ENCODE measurements at regions not wholly inside any gene's neighbourhood (a gene's known extent, or its start where the extent isn't known, plus 50 kb on each side); places are given as distances from the start of the nearest gene placed in this dataset.

DNA sequence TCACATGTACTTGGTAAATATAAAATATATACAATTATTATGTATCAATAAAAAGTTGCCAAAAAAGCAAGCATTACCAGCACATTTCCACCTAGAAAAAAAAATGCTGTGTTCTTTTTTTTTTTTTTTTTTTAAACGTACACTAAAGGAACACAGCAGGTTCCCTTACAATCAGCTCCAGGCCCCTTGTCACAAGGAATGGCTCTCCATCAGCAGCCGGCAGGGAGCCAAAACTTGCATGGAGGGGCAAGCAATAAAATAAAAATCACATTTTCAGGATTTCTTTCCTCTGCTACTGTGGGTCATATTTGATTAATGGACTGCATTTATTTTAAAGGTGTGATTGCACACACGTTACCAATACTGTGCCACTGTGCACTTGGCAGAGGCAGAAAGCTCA is 460.3 kb downstream of the GPAT3 start:
- H3K4me1 Mint-ChIP-seq, result no peaks in the 10 kb centered on the region
- H3K36me3 Mint-ChIP-seq (ENCODE audit: low read depth), result no peaks in the 10 kb centered on the region
- H3K4me3 Mint-ChIP-seq, result no peak overlapping the region
- TF ChIP-seq, protein P1, sequence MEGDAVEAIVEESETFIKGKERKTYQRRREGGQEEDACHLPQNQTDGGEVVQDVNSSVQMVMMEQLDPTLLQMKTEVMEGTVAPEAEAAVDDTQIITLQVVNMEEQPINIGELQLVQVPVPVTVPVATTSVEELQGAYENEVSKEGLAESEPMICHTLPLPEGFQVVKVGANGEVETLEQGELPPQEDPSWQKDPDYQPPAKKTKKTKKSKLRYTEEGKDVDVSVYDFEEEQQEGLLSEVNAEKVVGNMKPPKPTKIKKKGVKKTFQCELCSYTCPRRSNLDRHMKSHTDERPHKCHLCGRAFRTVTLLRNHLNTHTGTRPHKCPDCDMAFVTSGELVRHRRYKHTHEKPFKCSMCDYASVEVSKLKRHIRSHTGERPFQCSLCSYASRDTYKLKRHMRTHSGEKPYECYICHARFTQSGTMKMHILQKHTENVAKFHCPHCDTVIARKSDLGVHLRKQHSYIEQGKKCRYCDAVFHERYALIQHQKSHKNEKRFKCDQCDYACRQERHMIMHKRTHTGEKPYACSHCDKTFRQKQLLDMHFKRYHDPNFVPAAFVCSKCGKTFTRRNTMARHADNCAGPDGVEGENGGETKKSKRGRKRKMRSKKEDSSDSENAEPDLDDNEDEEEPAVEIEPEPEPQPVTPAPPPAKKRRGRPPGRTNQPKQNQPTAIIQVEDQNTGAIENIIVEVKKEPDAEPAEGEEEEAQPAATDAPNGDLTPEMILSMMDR (IDR thresholded peaks at IDR 0.05; ENCODE audit: unreplicated experiment in 3 of 3), result no peak
- H3K27ac Mint-ChIP-seq, result no peak overlapping the region
- H3K27me3 Mint-ChIP-seq (ENCODE audit: low read depth), result no peaks in the 10 kb centered on the region
- no peaks in the 10 kb centered on the region for H3K9me3 Mint-ChIP-seq

DNA sequence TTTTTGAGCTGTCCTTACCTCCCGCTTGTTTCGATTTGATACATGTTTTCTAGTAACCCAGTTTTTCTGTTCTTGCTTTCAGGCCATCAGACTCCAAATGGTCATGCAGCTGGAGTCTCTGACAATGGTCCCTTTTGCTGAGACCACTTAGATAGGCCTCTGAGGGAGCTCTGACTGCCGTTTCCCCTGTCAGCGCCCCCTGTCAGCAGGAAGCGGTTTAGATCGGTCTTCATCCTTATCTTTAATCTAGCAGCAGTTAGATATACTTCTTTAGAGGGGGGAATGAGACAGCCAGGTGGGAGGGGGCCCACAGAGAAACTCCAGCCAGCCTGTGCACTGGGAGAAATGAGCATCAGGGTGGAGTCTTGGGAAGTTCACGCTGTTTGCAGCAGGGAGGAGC is 457.9 kb downstream of the GPAT3 start:
- Mint-ChIP-seq H3K27me3 (ENCODE audit: low read depth) (no peaks in the 10 kb centered on the region), H3K36me3 (ENCODE audit: low read depth) (no peaks in the 10 kb centered on the region)
- TF ChIP-seq, protein P1 (IDR thresholded peaks at IDR 0.05; ENCODE audit: unreplicated experiment in 3 of 3), result no peak

DNA sequence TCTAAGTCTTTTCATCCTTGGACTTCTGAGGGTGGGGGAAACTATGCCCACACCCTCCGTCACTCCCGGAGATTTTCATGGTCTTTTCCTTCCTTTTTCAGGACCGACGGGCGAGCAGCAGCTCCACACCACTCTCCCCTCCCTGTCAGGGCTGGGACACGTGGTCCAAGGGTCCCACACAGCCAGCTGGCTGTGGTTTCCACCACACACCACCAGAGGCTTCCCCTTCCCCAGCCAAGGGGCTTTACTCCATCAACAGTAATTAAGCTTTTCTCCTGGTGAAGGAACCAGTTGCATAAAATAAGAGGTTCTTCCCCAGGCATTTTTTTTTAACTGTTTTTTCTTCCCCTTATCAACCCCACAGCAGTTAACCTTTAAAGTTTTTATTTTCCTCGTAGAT is 453.9 kb downstream of the GPAT3 start:
- peaks cover 6% of the 10 kb centered on the region for H3K9me3 Mint-ChIP-seq
- TF ChIP-seq, protein P1 (IDR thresholded peaks at IDR 0.05; ENCODE audit: unreplicated experiment in 3 of 3), result no peak
- H3K36me3 Mint-ChIP-seq (ENCODE audit: low read depth), result no peaks in the 10 kb centered on the region
- no peak overlapping the region for H3K4me3 Mint-ChIP-seq
- H3K27me3 Mint-ChIP-seq (ENCODE audit: low read depth), result no peaks in the 10 kb centered on the region
- no peak overlapping the region for H3K27ac Mint-ChIP-seq
- H3K4me1 Mint-ChIP-seq, result no peaks in the 10 kb centered on the region

More for the DNA sequence above, 457.9 kb downstream of the GPAT3 start:
- no peaks in the 10 kb centered on the region for H3K4me1 Mint-ChIP-seq
- peaks cover 3% of the 10 kb centered on the region for H3K9me3 Mint-ChIP-seq
- no peak overlapping the region for H3K4me3 Mint-ChIP-seq
- no peak overlapping the region for H3K27ac Mint-ChIP-seq

DNA sequence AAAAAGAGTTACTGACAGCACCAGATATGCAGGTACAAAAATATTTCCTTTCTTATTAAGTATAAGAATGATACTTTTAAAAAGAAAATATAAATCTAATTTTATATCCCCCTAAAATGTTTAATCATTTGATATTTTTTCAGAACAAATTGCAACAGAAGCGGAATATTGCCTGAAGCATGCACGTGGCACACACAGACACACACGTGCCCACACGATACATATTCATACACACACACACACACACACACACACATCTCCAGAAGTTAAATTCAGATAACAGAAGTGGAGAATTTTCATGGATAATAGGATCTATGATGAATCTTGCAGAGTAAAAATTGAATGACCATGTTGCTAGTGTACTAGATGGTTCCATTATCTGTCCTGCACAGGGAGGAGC is 445.2 kb downstream of the GPAT3 start:
- Mint-ChIP-seq H3K4me3 (no peak overlapping the region), H3K36me3 (ENCODE audit: low read depth) (no peaks in the 10 kb centered on the region), H3K27me3 (ENCODE audit: low read depth) (no peaks in the 10 kb centered on the region), H3K27ac (no peak overlapping the region), H3K9me3 (no peaks in the 10 kb centered on the region), H3K4me1 (no peaks in the 10 kb centered on the region)
- TF ChIP-seq, protein P1 (IDR thresholded peaks at IDR 0.05; ENCODE audit: unreplicated experiment in 3 of 3), result no peak

DNA sequence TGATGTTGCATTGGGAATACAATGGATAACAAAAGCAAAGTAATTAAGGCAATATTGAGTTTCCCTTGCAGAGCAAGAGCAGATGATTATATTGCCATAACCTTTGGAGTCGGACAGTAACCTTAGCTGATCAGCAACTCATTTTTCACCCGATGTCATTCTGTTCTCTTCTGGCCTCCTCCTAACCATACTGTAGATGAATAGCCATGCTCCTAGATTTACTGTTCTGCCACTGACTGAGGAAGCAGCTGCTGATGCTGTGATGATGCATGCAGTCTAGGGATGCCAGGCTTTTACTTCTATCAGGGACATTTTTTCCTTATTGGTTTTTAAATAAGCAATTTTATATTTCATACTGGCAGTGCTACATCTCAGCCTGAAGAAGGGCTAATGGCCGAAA is 443.9 kb downstream of the GPAT3 start:
- Mint-ChIP-seq H3K9me3 (no peaks in the 10 kb centered on the region), H3K27ac (no peak overlapping the region), H3K36me3 (ENCODE audit: low read depth) (no peaks in the 10 kb centered on the region), H3K4me3 (no peak overlapping the region), H3K27me3 (ENCODE audit: low read depth) (no peaks in the 10 kb centered on the region), H3K4me1 (no peaks in the 10 kb centered on the region)
- TF ChIP-seq, protein P1 (IDR thresholded peaks at IDR 0.05; ENCODE audit: unreplicated experiment in 3 of 3), result no peak

DNA sequence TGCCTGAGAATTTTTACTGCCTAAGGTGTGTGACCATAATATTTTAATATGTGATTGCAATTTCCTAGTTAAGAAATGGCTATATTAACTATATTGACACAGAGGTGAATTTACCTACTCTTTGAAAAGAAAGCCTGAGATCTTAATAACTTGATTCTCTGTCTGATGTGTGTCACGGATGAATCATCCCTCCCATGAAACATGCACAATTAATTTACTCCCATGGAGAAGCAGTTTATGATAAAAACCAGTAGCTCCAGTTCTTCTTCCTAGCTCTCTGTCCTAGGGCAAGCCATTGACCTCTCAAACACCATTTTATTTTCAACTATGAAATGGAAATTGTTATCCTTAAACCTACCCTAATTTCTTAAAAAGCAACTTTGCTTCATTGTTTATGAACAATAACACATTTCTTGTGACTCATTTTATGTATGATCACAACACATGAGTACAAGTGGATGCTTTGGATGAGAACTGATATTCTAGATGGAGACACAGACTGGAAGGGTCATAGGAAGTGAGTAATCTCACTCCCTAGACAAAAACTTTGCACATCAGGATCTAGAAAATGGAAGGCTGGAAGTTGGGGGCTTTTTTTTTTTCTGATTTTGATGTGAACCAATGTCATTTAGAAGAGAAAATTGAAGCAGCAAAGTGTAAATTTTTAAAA is 438.3 kb downstream of the GPAT3 start:
- Mint-ChIP-seq H3K4me1 (no peaks in the 10 kb centered on the region), H3K27me3 (ENCODE audit: low read depth) (no peaks in the 10 kb centered on the region), H3K27ac (no peak overlapping the region), H3K9me3 (no peaks in the 10 kb centered on the region), H3K36me3 (ENCODE audit: low read depth) (no peaks in the 10 kb centered on the region), H3K4me3 (no peak overlapping the region)
- TF ChIP-seq, protein P1 (IDR thresholded peaks at IDR 0.05; ENCODE audit: unreplicated experiment in 3 of 3), result no peak
